ENCODE measurements at regions not wholly inside any gene's neighbourhood (a gene's known extent, or its start where the extent isn't known, plus 50 kb on each side); places are given as distances from the start of the nearest gene placed in this dataset.

DNA sequence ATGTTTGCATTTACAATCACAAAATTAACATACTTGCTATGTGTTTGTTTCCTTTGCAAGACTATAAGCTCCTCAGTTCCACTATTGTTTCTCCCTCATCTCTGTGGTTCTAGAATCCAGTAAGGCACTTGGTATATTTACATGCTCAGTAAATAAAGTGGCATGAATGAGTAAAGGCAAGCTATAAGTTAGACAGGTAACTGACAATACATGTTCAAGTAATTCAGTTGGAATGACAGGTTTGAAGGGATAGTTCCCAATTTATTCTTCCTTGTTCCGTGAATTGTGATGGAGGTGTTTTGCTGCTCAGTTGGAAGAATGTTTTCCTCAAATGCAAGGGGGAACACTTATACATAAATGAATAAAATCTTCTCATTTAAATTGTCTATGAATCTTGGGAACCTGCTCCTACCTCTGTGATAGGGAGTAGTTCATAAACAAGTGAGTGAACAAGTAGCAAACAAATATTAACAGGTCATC is 54.1 kb upstream of the DHX15 start:
- dilution Hi-C loops (cut with MboI; ENCODE audit: extremely low pct_ligation_motif_present, low sequenced_read_pairs) (no loop called here), intact Hi-C loops (cut with micrococcal nuclease) (no loop called here)
- Histone ChIP-seq H3K9me1 (replicated peaks; ENCODE audit: control insufficient read depth, extremely low read depth, insufficient read depth, low read length) (no peaks in the 10 kb centered on the region), H3K4me2 (ENCODE audit: insufficient read depth, low read length) (no peak overlapping the region), H3K27ac (ENCODE audit: insufficient read depth, low read depth, low read length) (no peak overlapping the region), H3K79me2 (ENCODE audit: control insufficient read depth, insufficient read depth, low read length) (no peaks in the 10 kb centered on the region), H3K27me3 (ENCODE audit: control insufficient read depth in 2 of 2, insufficient read depth in 2 of 2, low read length in 2 of 2) (peaks cover 2 to 3% of the 10 kb centered on the region in 2 experiments), H3K4me1 (ENCODE audit: control insufficient read depth, extremely low read depth, insufficient read depth, low read length) (peaks cover 14% of the 10 kb centered on the region), H3K9me3 (replicated peaks; ENCODE audit: control insufficient read depth, insufficient read depth, low read length) (no peaks in the 10 kb centered on the region), H3K36me3 (ENCODE audit: control insufficient read depth in 2 of 2, extremely low read depth in 1 of 2, insufficient read depth in 2 of 2, low read length in 2 of 2) (no peaks in the 10 kb centered on the region), H2AFZ (ENCODE audit: low read depth, low read length) (no peak overlapping the region), H3K4me3 (replicated peaks in 1 of 3; ENCODE audit: insufficient read depth in 1 of 3, low read depth in 1 of 3, low read length in 3 of 3) (no peak overlapping the region), H4K20me1 (replicated peaks; ENCODE audit: control insufficient read depth, extremely low read depth, insufficient read depth, low read length) (no peaks in the 10 kb centered on the region), H3K9ac (replicated peaks; ENCODE audit: extremely low read depth, insufficient read depth, low read length) (no peak overlapping the region)
- ChIA-PET POLR2A (no interaction called here), CTCF (interaction anchor here (1.6 kb wide), 1 partner anchor 14 kb away, joined by 3 read pairs; no protein-coding TSS in a partner anchor)
- BruUV-seq (replicated peaks): no TSS peak
- TF ChIP-seq MYC (IDR thresholded peaks at IDR 0.05; ENCODE audit: low read depth, low read length) (no peak), POLR2AphosphoS5 (IDR thresholded peaks at IDR 0.05; ENCODE audit: insufficient read depth, low read depth, low read length) (no peak), EZH2 (IDR thresholded peaks at IDR 0.05; ENCODE audit: borderline replicate concordance, low read depth, low read length, severe bottlenecking) (no peak), GATA2 (IDR thresholded peaks at IDR 0.05; ENCODE audit: insufficient read depth, insufficient read length, low read depth, low read length) (no peak), FOS (IDR thresholded peaks at IDR 0.05; ENCODE audit: borderline replicate concordance, insufficient read depth, low read length) (no peak), JUN (IDR thresholded peaks at IDR 0.05; ENCODE audit: borderline replicate concordance, insufficient read depth, insufficient read length, low read depth) (no peak), POLR2A (IDR thresholded peaks at IDR 0.05; ENCODE audit: low read depth, low read length) (no peak)
- TF ChIP-seq, protein P1, sequence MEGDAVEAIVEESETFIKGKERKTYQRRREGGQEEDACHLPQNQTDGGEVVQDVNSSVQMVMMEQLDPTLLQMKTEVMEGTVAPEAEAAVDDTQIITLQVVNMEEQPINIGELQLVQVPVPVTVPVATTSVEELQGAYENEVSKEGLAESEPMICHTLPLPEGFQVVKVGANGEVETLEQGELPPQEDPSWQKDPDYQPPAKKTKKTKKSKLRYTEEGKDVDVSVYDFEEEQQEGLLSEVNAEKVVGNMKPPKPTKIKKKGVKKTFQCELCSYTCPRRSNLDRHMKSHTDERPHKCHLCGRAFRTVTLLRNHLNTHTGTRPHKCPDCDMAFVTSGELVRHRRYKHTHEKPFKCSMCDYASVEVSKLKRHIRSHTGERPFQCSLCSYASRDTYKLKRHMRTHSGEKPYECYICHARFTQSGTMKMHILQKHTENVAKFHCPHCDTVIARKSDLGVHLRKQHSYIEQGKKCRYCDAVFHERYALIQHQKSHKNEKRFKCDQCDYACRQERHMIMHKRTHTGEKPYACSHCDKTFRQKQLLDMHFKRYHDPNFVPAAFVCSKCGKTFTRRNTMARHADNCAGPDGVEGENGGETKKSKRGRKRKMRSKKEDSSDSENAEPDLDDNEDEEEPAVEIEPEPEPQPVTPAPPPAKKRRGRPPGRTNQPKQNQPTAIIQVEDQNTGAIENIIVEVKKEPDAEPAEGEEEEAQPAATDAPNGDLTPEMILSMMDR (IDR thresholded peaks at IDR 0.05; ENCODE audit: extremely low read depth in 1 of 2, insufficient read depth in 1 of 2, low read depth in 1 of 2, low read length in 2 of 2): no peak
- TF ChIP-seq, protein P2, sequence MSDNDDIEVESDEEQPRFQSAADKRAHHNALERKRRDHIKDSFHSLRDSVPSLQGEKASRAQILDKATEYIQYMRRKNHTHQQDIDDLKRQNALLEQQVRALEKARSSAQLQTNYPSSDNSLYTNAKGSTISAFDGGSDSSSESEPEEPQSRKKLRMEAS (IDR thresholded peaks at IDR 0.05; ENCODE audit: insufficient read depth, insufficient read length): no peak
- FAIRE-seq (no peak), DNase-seq (ENCODE audit: low read depth, low spot score) (no peak)

All from endothelial cell of umbilical vein (primary cell).